ENCODE measurements at regions not wholly inside any gene's neighbourhood (a gene's known extent, or its start where the extent isn't known, plus 50 kb on each side); places are given as distances from the start of the nearest gene placed in this dataset.

- no peaks in the 10 kb centered on the region for H3F3A ChIP-seq (ENCODE audit: low read depth)
- no peak overlapping the region for H3K4me3 ChIP-seq
- Mint-ChIP-seq H3K27ac (no peak overlapping the region), H3K4me3 (no peak overlapping the region), H3K4me1 (no peaks in the 10 kb centered on the region), H3K9me3 (no peaks in the 10 kb centered on the region), H3K27me3 (ENCODE audit: insufficient read depth, low read depth) (peaks cover 3% of the 10 kb centered on the region), H3K36me3 (no peaks in the 10 kb centered on the region)
- no peaks in the 10 kb centered on the region for H3K79me2 ChIP-seq (ENCODE audit: low read depth)
- DNase-seq (ENCODE audit: low spot score) = no peak
- no peaks in the 10 kb centered on the region for H4K20me1 ChIP-seq (ENCODE audit: low read depth)
- no peaks in the 10 kb centered on the region for H3K27me3 ChIP-seq
- H2AFZ ChIP-seq (replicated peaks) = peak overlapping the region; percentile 41
- no peak overlapping the region for H3K9ac ChIP-seq
- TF ChIP-seq EZH2 (IDR thresholded peaks at IDR 0.05) = no peak
- no peak for TF ChIP-seq CTCF (IDR thresholded peaks at IDR 0.05)
- TF ChIP-seq EZH2phosphoT487 (IDR thresholded peaks at IDR 0.05) = no peak
- H3K9me3 ChIP-seq (ENCODE audit: low read depth) = no peaks in the 10 kb centered on the region
- H3K4me2 ChIP-seq = no peak overlapping the region
- no peak overlapping the region for H3K27ac ChIP-seq
- no peaks in the 10 kb centered on the region for H3K36me3 ChIP-seq
- no peaks in the 10 kb centered on the region for H3K4me1 ChIP-seq
Observed at GRCh38 chr3:104347291-104347690, 1019.4 kb upstream of the ALCAM start.

- H4K20me1 ChIP-seq (ENCODE audit: low read depth) = no peaks in the 10 kb centered on the region
- TF ChIP-seq CTCF (IDR thresholded peaks at IDR 0.05) (no peak), EZH2phosphoT487 (IDR thresholded peaks at IDR 0.05) (no peak)
- H3K36me3 ChIP-seq = no peaks in the 10 kb centered on the region
- H3K9ac ChIP-seq = no peak overlapping the region
- no peaks in the 10 kb centered on the region for H3K9me3 ChIP-seq (ENCODE audit: low read depth)
- no peak overlapping the region for H3K27ac ChIP-seq
- Mint-ChIP-seq H3K4me3 (no peak overlapping the region), H3K36me3 (no peaks in the 10 kb centered on the region), H3K9me3 (no peaks in the 10 kb centered on the region), H3K27ac (no peak overlapping the region), H3K27me3 (ENCODE audit: insufficient read depth, low read depth) (peaks cover 5% of the 10 kb centered on the region), H3K4me1 (no peaks in the 10 kb centered on the region)
- H3K4me1 ChIP-seq = no peaks in the 10 kb centered on the region
- H2AFZ ChIP-seq (replicated peaks) = no peak overlapping the region
- H3K4me3 ChIP-seq = no peak overlapping the region
- no peaks in the 10 kb centered on the region for H3F3A ChIP-seq (ENCODE audit: low read depth)
- DNase-seq (ENCODE audit: low spot score) = no peak
- no peaks in the 10 kb centered on the region for H3K27me3 ChIP-seq
- H3K4me2 ChIP-seq = no peak overlapping the region
- no peaks in the 10 kb centered on the region for H3K79me2 ChIP-seq (ENCODE audit: low read depth)
Observed at GRCh38 chr3:104349836-104350235, 1016.9 kb upstream of the ALCAM start.

- Histone ChIP-seq H3K9ac (no peak overlapping the region), H3K36me3 (no peaks in the 10 kb centered on the region), H3K79me2 (ENCODE audit: low read depth) (no peaks in the 10 kb centered on the region), H3K27ac (no peak overlapping the region), H3K9me3 (ENCODE audit: low read depth) (no peaks in the 10 kb centered on the region), H2AFZ (replicated peaks) (no peak overlapping the region), H3K4me3 (no peak overlapping the region), H3K27me3 (no peaks in the 10 kb centered on the region), H3K4me2 (no peak overlapping the region), H3F3A (ENCODE audit: low read depth) (no peaks in the 10 kb centered on the region), H4K20me1 (ENCODE audit: low read depth) (no peaks in the 10 kb centered on the region), H3K4me1 (no peaks in the 10 kb centered on the region)
- peaks cover 3% of the 10 kb centered on the region for H3K27me3 Mint-ChIP-seq (ENCODE audit: insufficient read depth, low read depth)
- no peak for TF ChIP-seq EZH2 (IDR thresholded peaks at IDR 0.05)
- TF ChIP-seq EZH2phosphoT487 (IDR thresholded peaks at IDR 0.05) = no peak
- no peak for TF ChIP-seq CTCF (IDR thresholded peaks at IDR 0.05)
- no peak for DNase-seq (ENCODE audit: low spot score)
- H3K9me3 Mint-ChIP-seq = no peaks in the 10 kb centered on the region
- H3K4me1 Mint-ChIP-seq = no peaks in the 10 kb centered on the region
- H3K27ac Mint-ChIP-seq = no peak overlapping the region
- H3K4me3 Mint-ChIP-seq = no peak overlapping the region
- no peaks in the 10 kb centered on the region for H3K36me3 Mint-ChIP-seq
Observed at GRCh38 chr3:104353951-104354350, 1012.8 kb upstream of the ALCAM start.

- no peak for TF ChIP-seq CTCF (IDR thresholded peaks at IDR 0.05)
- no peak for TF ChIP-seq EZH2 (IDR thresholded peaks at IDR 0.05)
- TF ChIP-seq EZH2phosphoT487 (IDR thresholded peaks at IDR 0.05) = no peak
- Histone ChIP-seq H3K79me2 (ENCODE audit: low read depth) (no peaks in the 10 kb centered on the region), H3K36me3 (no peaks in the 10 kb centered on the region), H3K4me1 (no peaks in the 10 kb centered on the region), H3K9ac (no peak overlapping the region), H3K9me3 (ENCODE audit: low read depth) (no peaks in the 10 kb centered on the region), H3K4me2 (no peak overlapping the region), H3K27ac (no peak overlapping the region), H3K27me3 (no peaks in the 10 kb centered on the region), H3F3A (ENCODE audit: low read depth) (no peaks in the 10 kb centered on the region), H4K20me1 (ENCODE audit: low read depth) (no peaks in the 10 kb centered on the region), H2AFZ (replicated peaks) (no peak overlapping the region), H3K4me3 (no peak overlapping the region)
- Mint-ChIP-seq H3K9me3 (no peaks in the 10 kb centered on the region), H3K4me1 (no peaks in the 10 kb centered on the region), H3K27ac (no peak overlapping the region), H3K36me3 (no peaks in the 10 kb centered on the region), H3K4me3 (no peak overlapping the region), H3K27me3 (ENCODE audit: insufficient read depth, low read depth) (no peaks in the 10 kb centered on the region)
- DNase-seq (ENCODE audit: low spot score) = no peak
Observed at GRCh38 chr3:104359546-104359945, 1007.2 kb upstream of the ALCAM start.

Measured in neural progenitor cell (in vitro differentiated cells).